ENCODE measurements at regions not wholly inside any gene's neighbourhood (a gene's known extent, or its start where the extent isn't known, plus 50 kb on each side); places are given as distances from the start of the nearest gene placed in this dataset.
A peak's percentile ranks its signal among the peaks of the same experiment; 100 is the strongest.
"Not testable (repeated sequence)": the region's sequence is repeated elsewhere in the genome, so short reads cannot be mapped to it uniquely, and the experiment has no call there.

DNA sequence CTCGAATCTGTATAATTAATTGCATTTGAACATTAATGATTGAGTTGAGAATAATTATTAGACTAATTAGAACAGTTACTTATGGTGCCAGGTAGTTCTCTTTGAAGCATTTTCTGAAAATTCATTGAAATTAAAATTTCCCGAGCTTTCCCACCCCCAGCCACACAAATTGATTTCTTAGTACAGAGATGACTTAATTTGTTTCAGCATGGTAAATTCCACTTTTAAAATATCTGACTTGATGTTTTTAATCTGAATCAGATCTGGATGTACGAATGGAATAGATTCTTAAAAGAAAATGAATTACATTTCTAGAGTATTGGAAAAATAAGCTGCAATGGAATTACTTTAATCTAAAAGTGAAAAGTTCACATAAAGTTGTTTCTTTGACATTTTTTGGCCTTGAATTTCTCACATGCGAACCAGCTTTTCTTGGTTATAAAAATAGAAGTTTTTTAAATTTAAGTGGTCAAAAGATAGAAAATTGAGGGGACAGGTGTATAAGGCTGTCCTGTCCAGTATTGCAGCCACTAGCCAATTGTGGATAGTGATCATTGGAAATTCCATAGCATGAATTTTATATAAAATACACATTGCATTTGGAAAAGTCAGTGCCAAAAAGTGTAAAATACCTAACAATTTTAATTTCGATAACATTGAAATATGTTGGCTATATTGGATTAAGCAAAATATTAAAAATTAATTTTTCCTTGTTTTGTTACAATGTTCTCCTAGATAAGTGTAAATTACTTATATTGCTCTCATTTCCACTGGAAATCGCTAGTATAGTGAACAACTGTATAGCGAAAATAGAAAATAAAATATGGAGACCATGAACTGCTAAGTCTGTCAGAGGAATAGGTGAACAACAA is 102.9 kb downstream of the OR2B2 start:
- ATAC-seq (no peak), FAIRE-seq (no peak), DNase-seq (ENCODE audit: low read depth in 1 of 2, low spot score in 1 of 2) (no peak)
- ChIA-PET CTCF (interaction anchor here (0.8 to 5.6 kb wide), 2 partner anchors 63 to 87 kb away, joined by 3 to 28 read pairs; a partner anchor contains a TSS), POLR2A (interaction anchor here (0.7 to 7.3 kb wide), 22 partner anchors 9 to 1783 kb away, joined by 3 to 270 read pairs (median 6); a partner anchor contains a TSS)
- TF ChIP-seq, protein P1, sequence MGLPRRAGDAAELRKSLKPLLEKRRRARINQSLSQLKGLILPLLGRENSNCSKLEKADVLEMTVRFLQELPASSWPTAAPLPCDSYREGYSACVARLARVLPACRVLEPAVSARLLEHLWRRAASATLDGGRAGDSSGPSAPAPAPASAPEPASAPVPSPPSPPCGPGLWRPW (IDR thresholded peaks at IDR 0.05): no peak
- TF ChIP-seq, protein P2, sequence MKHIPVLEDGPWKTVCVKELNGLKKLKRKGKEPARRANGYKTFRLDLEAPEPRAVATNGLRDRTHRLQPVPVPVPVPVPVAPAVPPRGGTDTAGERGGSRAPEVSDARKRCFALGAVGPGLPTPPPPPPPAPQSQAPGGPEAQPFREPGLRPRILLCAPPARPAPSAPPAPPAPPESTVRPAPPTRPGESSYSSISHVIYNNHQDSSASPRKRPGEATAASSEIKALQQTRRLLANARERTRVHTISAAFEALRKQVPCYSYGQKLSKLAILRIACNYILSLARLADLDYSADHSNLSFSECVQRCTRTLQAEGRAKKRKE (CRISPR knock-in tag; IDR thresholded peaks at IDR 0.05; ENCODE audit: low read depth): no peak
- TF ChIP-seq CBX2 (IDR thresholded peaks at IDR 0.05; ENCODE audit: borderline replicate concordance, low read depth) (no peak), CBX8 (IDR thresholded peaks at IDR 0.05) (no peak), TP53 (CRISPR knock-in tag; IDR thresholded peaks at IDR 0.05) (no peak), NPAS2 (CRISPR knock-in tag; IDR thresholded peaks at IDR 0.05; ENCODE audit: borderline replicate concordance) (no peak), MYC (IDR thresholded peaks at IDR 0.05; ENCODE audit: borderline replicate concordance, low read length) (no peak), MAZ (IDR thresholded peaks at IDR 0.05; ENCODE audit: borderline replicate concordance, low read depth, low read length) (no peak)
- Histone ChIP-seq H3K4me2 (peak overlapping the region; percentile 66), H3K9me3 (no peaks in the 10 kb centered on the region), H3K4me3 (peak overlapping the region; percentile 53), H3K4me1 (peaks cover 28% of the 10 kb centered on the region; the same call in 2 of the 3 replicates), H3K27ac (peak overlapping the region; percentile 75 to 99)
- under 1% methylated on average over 7 of the region's 7 CpGs for WGBS (ENCODE audit: missing lambda C conversion rate)

DNA sequence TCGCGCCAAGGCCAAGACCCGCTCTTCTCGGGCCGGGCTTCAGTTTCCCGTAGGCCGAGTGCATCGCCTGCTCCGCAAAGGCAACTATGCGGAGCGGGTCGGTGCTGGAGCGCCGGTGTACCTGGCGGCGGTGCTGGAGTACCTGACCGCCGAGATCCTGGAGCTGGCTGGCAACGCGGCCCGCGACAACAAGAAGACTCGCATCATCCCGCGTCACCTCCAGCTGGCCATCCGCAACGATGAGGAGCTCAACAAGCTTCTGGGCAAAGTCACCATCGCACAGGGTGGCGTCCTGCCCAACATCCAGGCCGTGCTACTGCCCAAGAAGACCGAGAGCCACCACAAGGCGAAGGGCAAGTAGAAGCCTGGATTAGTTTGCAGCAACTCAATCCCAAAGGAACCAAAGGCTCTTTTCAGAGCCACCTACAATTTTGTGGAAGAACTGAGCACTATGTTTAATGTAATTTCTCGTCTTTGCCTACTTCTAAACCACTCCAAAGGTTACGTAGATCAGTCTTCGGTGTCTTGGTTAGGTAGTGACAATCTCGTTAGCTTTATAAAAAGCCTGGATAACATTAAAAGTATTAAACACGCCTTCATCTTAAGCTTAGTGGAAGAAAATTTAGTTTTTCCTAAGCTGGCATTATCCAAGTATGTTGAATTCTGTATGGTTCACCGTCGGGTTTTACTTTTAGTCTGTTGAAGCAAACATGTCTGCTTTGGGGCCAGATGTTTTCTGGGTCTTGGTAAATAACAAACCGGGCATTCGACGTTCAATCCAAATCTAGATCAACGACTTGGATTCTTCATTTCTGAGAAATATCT is 103.7 kb downstream of the OR2B2 start:
- WGBS (ENCODE audit: missing lambda C conversion rate): 1% methylated on average over 13 of the region's 43 CpGs
- Histone ChIP-seq H3K27ac (peak overlapping the region; percentile 75 to 99), H3K4me2 (peak overlapping the region; percentile 66), H3K4me3 (peak overlapping the region; percentile 53), H3K4me1 (peaks cover 28% of the 10 kb centered on the region; the same call in 2 of the 3 replicates)
- ChIA-PET POLR2A (interaction anchor here (0.5 to 7.3 kb wide), 27 partner anchors 11 to 1684 kb away, joined by 3 to 270 read pairs (median 4); a partner anchor contains a TSS), CTCF (interaction anchor here (1.2 to 5.6 kb wide), 2 partner anchors 12 to 87 kb away, joined by 6 to 28 read pairs; no protein-coding TSS in a partner anchor)
- H3K9me3 ChIP-seq, FAIRE-seq: not testable (repeated sequence)
- peak in 1 of 2 experiments; percentile 57 for DNase-seq (ENCODE audit: low read depth in 1 of 2, low spot score in 1 of 2)
- TF ChIP-seq TFCP2L1 (CRISPR knock-in tag; IDR thresholded peaks at IDR 0.05) (peak; percentile 76; the same call in 1 of the 2 replicates), JUN (IDR thresholded peaks at IDR 0.05) (peak; percentile 42 to 78; a peak in 3 of 5 replicates), POLR2A (IDR thresholded peaks at IDR 0.05; ENCODE audit: low read length) (peak; percentile 74)
- TF ChIP-seq, protein P3, sequence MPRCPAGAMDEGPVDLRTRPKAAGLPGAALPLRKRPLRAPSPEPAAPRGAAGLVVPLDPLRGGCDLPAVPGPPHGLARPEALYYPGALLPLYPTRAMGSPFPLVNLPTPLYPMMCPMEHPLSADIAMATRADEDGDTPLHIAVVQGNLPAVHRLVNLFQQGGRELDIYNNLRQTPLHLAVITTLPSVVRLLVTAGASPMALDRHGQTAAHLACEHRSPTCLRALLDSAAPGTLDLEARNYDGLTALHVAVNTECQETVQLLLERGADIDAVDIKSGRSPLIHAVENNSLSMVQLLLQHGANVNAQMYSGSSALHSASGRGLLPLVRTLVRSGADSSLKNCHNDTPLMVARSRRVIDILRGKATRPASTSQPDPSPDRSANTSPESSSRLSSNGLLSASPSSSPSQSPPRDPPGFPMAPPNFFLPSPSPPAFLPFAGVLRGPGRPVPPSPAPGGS (IDR thresholded peaks at IDR 0.05): peak; percentile 49; the same call in 1 of the 3 replicates
- TF ChIP-seq, protein P4, sequence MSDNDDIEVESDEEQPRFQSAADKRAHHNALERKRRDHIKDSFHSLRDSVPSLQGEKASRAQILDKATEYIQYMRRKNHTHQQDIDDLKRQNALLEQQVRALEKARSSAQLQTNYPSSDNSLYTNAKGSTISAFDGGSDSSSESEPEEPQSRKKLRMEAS (IDR thresholded peaks at IDR 0.05): 0 out of 2 replicates have a peak, but pooled peaks have one; percentile 41
- peak; percentile 33 to 49 for ATAC-seq

DNA sequence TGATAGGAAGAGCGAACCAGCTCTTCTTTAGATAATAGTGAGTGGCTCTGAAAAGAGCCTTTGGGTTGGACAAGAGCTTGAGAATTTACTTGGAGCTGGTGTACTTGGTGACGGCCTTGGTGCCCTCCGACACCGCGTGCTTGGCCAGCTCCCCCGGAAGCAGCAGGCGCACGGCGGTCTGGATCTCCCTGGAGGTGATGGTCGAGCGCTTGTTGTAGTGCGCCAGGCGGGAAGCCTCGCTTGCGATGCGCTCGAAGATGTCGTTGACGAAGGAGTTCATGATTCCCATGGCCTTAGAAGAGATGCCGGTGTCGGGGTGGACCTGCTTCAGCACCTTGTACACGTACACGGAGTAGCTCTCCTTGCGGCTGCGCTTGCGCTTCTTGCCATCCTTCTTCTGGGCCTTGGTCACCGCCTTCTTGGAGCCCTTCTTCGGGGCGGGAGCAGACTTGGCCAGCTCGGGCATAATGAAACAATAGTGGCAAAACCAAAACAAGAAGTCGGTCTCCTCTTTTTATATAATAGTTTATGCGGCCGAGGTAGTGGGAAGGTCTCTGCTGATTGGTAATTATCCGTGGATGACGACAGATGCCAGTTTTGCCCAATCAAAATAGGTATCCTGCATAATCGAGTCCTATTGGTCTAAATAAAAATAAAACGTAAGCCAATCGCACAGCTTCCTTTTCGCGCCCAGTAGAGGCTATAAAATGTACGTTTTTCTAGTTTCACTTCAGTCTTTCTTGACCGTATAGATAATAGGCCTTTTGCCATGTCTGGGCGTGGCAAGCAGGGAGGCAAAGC is 104.6 kb downstream of the OR2B2 start:
- 1% methylated on average over 38 of the region's 43 CpGs for WGBS (ENCODE audit: missing lambda C conversion rate)
- ATAC-seq (peak; percentile 74 to 78), DNase-seq (ENCODE audit: low read depth in 1 of 2, low spot score in 1 of 2) (peak; percentile 81 to 97)
- not testable (repeated sequence) for FAIRE-seq, H3K9me3 ChIP-seq
- H3K4me3 ChIP-seq: peak overlapping the region; percentile 51
- POLR2A ChIA-PET: interaction anchor here (0.5 to 7.3 kb wide), 32 partner anchors 10 to 1781 kb away, joined by 3 to 270 read pairs (median 4); a partner anchor contains a TSS
- TF ChIP-seq RFX5 (IDR thresholded peaks at IDR 0.05) (peak; percentile 35; the same call in 1 of the 2 replicates), PHF8 (IDR thresholded peaks at IDR 0.05; ENCODE audit: borderline replicate concordance, low read depth) (0 out of 2 replicates have a peak, but pooled peaks have one; percentile 24), JUN (IDR thresholded peaks at IDR 0.05) (peak; percentile 60 to 83; a peak in 4 of 5 replicates), GATA3 (IDR thresholded peaks at IDR 0.05; ENCODE audit: borderline replicate concordance) (0 out of 2 replicates have a peak, but pooled peaks have one; percentile 4), POLR2A (IDR thresholded peaks at IDR 0.05; ENCODE audit: low read length) (peak; percentile 65)
- TF ChIP-seq, protein P3 (IDR thresholded peaks at IDR 0.05): 0 out of 3 replicates have a peak, but pooled peaks have one; percentile 5
- TF ChIP-seq, protein P4 (IDR thresholded peaks at IDR 0.05): peak; percentile 66
- peaks cover 21% of the 10 kb centered on the region; the same call in 2 of the 3 replicates for H3K4me1 ChIP-seq
- CTCF ChIA-PET: interaction anchor here (0.6 to 5.6 kb wide), 4 partner anchors 11 to 1486 kb away, joined by 3 to 28 read pairs (median 4); no protein-coding TSS in a partner anchor
- peak overlapping the region; percentile 92 to 99 for H3K27ac ChIP-seq
- peak overlapping the region; percentile 94 for H3K4me2 ChIP-seq
